ENCODE measurements at regions not wholly inside any gene's neighbourhood (a gene's known extent, or its start where the extent isn't known, plus 50 kb on each side); places are given as distances from the start of the nearest gene placed in this dataset.

- H3K4me1 ChIP-seq (ENCODE audit: insufficient read depth, low read length, severe bottlenecking), result no peaks in the 10 kb centered on the region
- no peak overlapping the region for H3K4me2 ChIP-seq (ENCODE audit: low read length)
- no peaks in the 10 kb centered on the region for H3K36me3 ChIP-seq (ENCODE audit: insufficient read depth, low read length)
- TF ChIP-seq EZH2 (IDR thresholded peaks at IDR 0.05; ENCODE audit: borderline replicate concordance, low read length), result no peak
- no peak for TF ChIP-seq CTCF (IDR thresholded peaks at IDR 0.05; ENCODE audit: low read length)
- no peak overlapping the region for H3K27ac ChIP-seq (ENCODE audit: low read depth, low read length, poor library complexity, severe bottlenecking)
- H4K20me1 ChIP-seq (ENCODE audit: insufficient read depth, low read length), result no peaks in the 10 kb centered on the region
- no peaks in the 10 kb centered on the region for H3K79me2 ChIP-seq (ENCODE audit: insufficient read depth, low read length)
- no peaks in the 10 kb centered on the region for H3F3A ChIP-seq (ENCODE audit: insufficient read depth, low read length)
- H3K9me3 ChIP-seq (ENCODE audit: low read length), result no peaks in the 10 kb centered on the region
- H3K9ac ChIP-seq (ENCODE audit: low read length), result no peak overlapping the region
- no peak overlapping the region for H3K4me3 ChIP-seq (ENCODE audit: low read depth, low read length, poor library complexity, severe bottlenecking)
- no peak overlapping the region for H2AFZ ChIP-seq (ENCODE audit: low read length)
- peaks cover 3% of the 10 kb centered on the region; the same call in 1 of the 2 replicates for H3K9me2 ChIP-seq (ENCODE audit: low read depth, low read length)
- no peaks in the 10 kb centered on the region for H3K27me3 ChIP-seq (ENCODE audit: insufficient read depth, low read length)
Observed at GRCh38 chr3:167958141-167958540, 137.6 kb downstream of the GOLIM4 start.

- Histone ChIP-seq H3K27ac (ENCODE audit: low read depth, low read length, poor library complexity, severe bottlenecking) (no peak overlapping the region), H3K4me2 (ENCODE audit: low read length) (no peak overlapping the region), H3K9me2 (ENCODE audit: low read depth, low read length) (peaks cover 3% of the 10 kb centered on the region; the same call in 1 of the 2 replicates), H3F3A (ENCODE audit: insufficient read depth, low read length) (no peaks in the 10 kb centered on the region), H3K4me3 (ENCODE audit: low read depth, low read length, poor library complexity, severe bottlenecking) (no peak overlapping the region), H3K79me2 (ENCODE audit: insufficient read depth, low read length) (no peaks in the 10 kb centered on the region), H3K9me3 (ENCODE audit: low read length) (no peaks in the 10 kb centered on the region), H3K4me1 (ENCODE audit: insufficient read depth, low read length, severe bottlenecking) (no peaks in the 10 kb centered on the region), H3K36me3 (ENCODE audit: insufficient read depth, low read length) (no peaks in the 10 kb centered on the region), H3K9ac (ENCODE audit: low read length) (no peak overlapping the region), H3K27me3 (ENCODE audit: insufficient read depth, low read length) (no peaks in the 10 kb centered on the region), H2AFZ (ENCODE audit: low read length) (no peak overlapping the region), H4K20me1 (ENCODE audit: insufficient read depth, low read length) (no peaks in the 10 kb centered on the region)
- TF ChIP-seq EZH2 (IDR thresholded peaks at IDR 0.05; ENCODE audit: borderline replicate concordance, low read length), result no peak
- no peak for TF ChIP-seq CTCF (IDR thresholded peaks at IDR 0.05; ENCODE audit: low read length)
Observed at GRCh38 chr3:167952969-167953368, 142.8 kb downstream of the GOLIM4 start.

- no peaks in the 10 kb centered on the region for H3K27me3 ChIP-seq (ENCODE audit: insufficient read depth, low read length)
- no peaks in the 10 kb centered on the region for H3K36me3 ChIP-seq (ENCODE audit: insufficient read depth, low read length)
- no peaks in the 10 kb centered on the region for H4K20me1 ChIP-seq (ENCODE audit: insufficient read depth, low read length)
- TF ChIP-seq CTCF (IDR thresholded peaks at IDR 0.05; ENCODE audit: low read length) (no peak), EZH2 (IDR thresholded peaks at IDR 0.05; ENCODE audit: borderline replicate concordance, low read length) (no peak)
- no peak overlapping the region for H3K4me3 ChIP-seq (ENCODE audit: low read depth, low read length, poor library complexity, severe bottlenecking)
- no peak overlapping the region for H2AFZ ChIP-seq (ENCODE audit: low read length)
- no peak overlapping the region for H3K4me2 ChIP-seq (ENCODE audit: low read length)
- no peaks in the 10 kb centered on the region for H3K79me2 ChIP-seq (ENCODE audit: insufficient read depth, low read length)
- H3K9me3 ChIP-seq (ENCODE audit: low read length), result no peaks in the 10 kb centered on the region
- no peaks in the 10 kb centered on the region for H3K4me1 ChIP-seq (ENCODE audit: insufficient read depth, low read length, severe bottlenecking)
- no peak overlapping the region for H3K9ac ChIP-seq (ENCODE audit: low read length)
- no peak overlapping the region for H3K27ac ChIP-seq (ENCODE audit: low read depth, low read length, poor library complexity, severe bottlenecking)
- no peaks in the 10 kb centered on the region for H3K9me2 ChIP-seq (ENCODE audit: low read depth, low read length)
- H3F3A ChIP-seq (ENCODE audit: insufficient read depth, low read length), result no peaks in the 10 kb centered on the region
Observed at GRCh38 chr3:167950212-167950611, 145.5 kb downstream of the GOLIM4 start.

Measured in OCI-LY1 (cell line).